HepG2 (cell line): ENCODE measurements at regions not wholly inside any gene's neighbourhood (a gene's known extent, or its start where the extent isn't known, plus 50 kb on each side); places are given as distances from the start of the nearest gene placed in this dataset.

Experiments used
- ATAC-seq: fragments of 200-7000 bp; cut with Tn5 transposase; 3 replicates; pipeline ENCODE4 v1.9.1; 2020; ENCODE audit warnings: mild to moderate bottlenecking, moderate library complexity
- BruUV-seq: library from RNA; stranded (reverse); fragments of 400-500 nt; replicated peaks from 2 replicates; lab custom pipeline; 2021; lab: Mats Ljungman, UMichigan
- CTCF ChIA-PET: fragments of 300-600 bp; formaldehyde crosslinking; extraction: SDS; loops from one replicate; lab custom pipeline; 2021; ENCODE audit warnings: low total read pairs, inconsistent platforms, low intra/inter-chr PET ratio; lab: Yijun Ruan, JAX
- POLR2A ChIA-PET: fragments of 350-600 bp; sonication (Branson Sonifier 250); formaldehyde crosslinking; loops from one replicate; lab custom pipeline; 2020; ENCODE audit warnings: antibody characterized with exemption, inconsistent platforms; lab: Yijun Ruan, JAX
- DNase-seq: peaks from one replicate; pipeline ENCODE4 v3.0.0-alpha.2; 2015; ENCODE audit warnings: low spot score
- FAIRE-seq: peaks from 3 replicates; lab custom pipeline; 2011; peaks lifted over from hg19 to GRCh38; lab: Jason Lieb, UNC
- H2AFZ ChIP-seq: one replicate; pipeline ENCODE4 v1.6.1; 2011; ENCODE audit warnings: low read length, inconsistent platforms
- H3K27ac ChIP-seq: fragments of 300-600 bp; 3 replicates; pipeline ENCODE4 v1.8.0; 2011; ENCODE audit warnings: mixed run types, mild to moderate bottlenecking, mixed read lengths, low read length, inconsistent platforms; ENCODE audit not compliant: insufficient read depth; ENCODE audit errors: extremely low read length
- H3K27me3 ChIP-seq, 2 experiments: fragments of 200-600 bp in 1 of 2; 2 replicates in 1 of 2; 3 replicates in 1 of 2; pipeline versions ENCODE4 v1.6.0 to v1.8.0; 2011; ENCODE audit warnings: low read length in 2 of 2, mild to moderate bottlenecking in 2 of 2, moderate library complexity in 2 of 2, inconsistent platforms in 1 of 2; ENCODE audit not compliant: insufficient read depth in 2 of 2, control insufficient read depth in 1 of 2
- H3K36me3 ChIP-seq, 2 experiments: fragments of 200-600 bp in 1 of 2; replicated peaks in 1 of 2; 2 replicates in 1 of 2; 3 replicates in 1 of 2; pipeline versions ENCODE4 v1.5.1 to v1.8.0; 2011; ENCODE audit warnings: low read length in 2 of 2, inconsistent platforms in 1 of 2; ENCODE audit not compliant: insufficient read depth in 2 of 2, control insufficient read depth in 1 of 2
- H3K4me1 ChIP-seq: 2 replicates; pipeline ENCODE4 v1.5.1; 2012; ENCODE audit warnings: low read length, inconsistent platforms; ENCODE audit not compliant: insufficient read depth
- H3K4me2 ChIP-seq: 2 replicates; pipeline ENCODE4 v1.6.0; 2011; ENCODE audit warnings: low read depth, low read length, inconsistent platforms
- H3K4me3 ChIP-seq, 3 experiments: fragments of 200-600 bp in 1 of 3; sonication (generic), shearing (Covaris generic) in 1 of 3; replicated peaks in 1 of 3; 2 replicates each; pipeline ENCODE4 v1.5.1; 2011 to 2016; ENCODE audit warnings: low read length in 3 of 3, inconsistent platforms in 2 of 3, low read depth in 2 of 3, mild to moderate bottlenecking in 2 of 3, control low read depth in 1 of 3, mixed read lengths in 1 of 3; ENCODE audit not compliant: insufficient read depth in 1 of 3
- H3K79me2 ChIP-seq: one replicate; pipeline ENCODE4 v1.6.1; 2011; ENCODE audit warnings: low read length, inconsistent platforms; ENCODE audit not compliant: insufficient read depth
- H3K9ac ChIP-seq: 2 replicates; pipeline ENCODE4 v1.6.0; 2011; ENCODE audit warnings: mild to moderate bottlenecking, low read depth, low read length, inconsistent platforms; ENCODE audit not compliant: insufficient read depth
- H3K9me3 ChIP-seq: 2 replicates; pipeline ENCODE4 v1.5.1; 2012; ENCODE audit warnings: mild to moderate bottlenecking, low read length
- H4K20me1 ChIP-seq: 2 replicates; pipeline ENCODE4 v1.6.0; 2011; ENCODE audit warnings: inconsistent platforms, mild to moderate bottlenecking, low read length, moderate library complexity; ENCODE audit not compliant: insufficient read depth
- RCOR2 ChIP-seq: IDR thresholded peaks from 2 replicates; pipeline ENCODE4 v1.6.1; 2016; ENCODE audit warnings: missing biosample characterization, missing genetic modification reagents
- ZGPAT ChIP-seq: IDR thresholded peaks from 2 replicates; pipeline ENCODE4 v1.6.1; 2016; ENCODE audit warnings: mild to moderate bottlenecking
- ZMYM3 ChIP-seq: sonication (generic); formaldehyde crosslinking; IDR thresholded peaks from 2 replicates; pipeline ENCODE4 v1.5.1; 2020; ENCODE audit warnings: mild to moderate bottlenecking, missing genetic modification reagents
- ZNF646 ChIP-seq: sonication (generic); formaldehyde crosslinking; IDR thresholded peaks from 2 replicates; pipeline ENCODE4 v1.9.0; 2021; ENCODE audit warnings: mild to moderate bottlenecking, missing genetic modification reagents
- ZNF773 ChIP-seq: sonication (generic); formaldehyde crosslinking; IDR thresholded peaks from 2 replicates; pipeline ENCODE4 v1.4.0; 2020; ENCODE audit warnings: missing genetic modification reagents, borderline replicate concordance
- WGBS: methylation state at CpG from one replicate; pipeline ENCODE4 v1.1.6; 2017; ENCODE audit warnings: low lambda C conversion rate; 5-methylcytosine and 5-hydroxymethylcytosine counted together
- in situ Hi-C: cut with HindIII; loops from 2 replicates; pipeline ENCODE4 v1.10.0; 2017; ENCODE audit warnings: low pct_unique_long_range_greater_than_20kb; ENCODE audit not compliant: extremely low pct_ligation_motif_present
- intact Hi-C: fragments of 100-400 bp; cut with micrococcal nuclease; formaldehyde crosslinking; loops from one replicate; pipeline ENCODE4 v1.10.0; 2022; ENCODE audit not compliant: unreplicated experiment

GRCh38 chr12:12007713-12008231 is 63.0 kb upstream of the BCL2L14 start (continued):
- TF ChIP-seq ZNF646 (no peak), ZMYM3 (CRISPR knock-in tag) (no peak), RCOR2 (no peak)

GRCh38 chr12:12008232-12008850 is 62.4 kb upstream of the BCL2L14 start:
- Histone ChIP-seq H2AFZ (no peak overlapping the region), H3K27me3 (peaks cover 4 to 28% of the 10 kb centered on the region in 2 experiments; a peak in 3 of 5 replicates), H3K4me3 (no peak overlapping the region), H3K27ac (no peak overlapping the region), H3K9ac (no peak overlapping the region), H4K20me1 (no peaks in the 10 kb centered on the region), H3K4me1 (no peaks in the 10 kb centered on the region), H3K9me3 (no peaks in the 10 kb centered on the region), H3K4me2 (no peak overlapping the region), H3K36me3 (no peaks in the 10 kb centered on the region), H3K79me2 (no peaks in the 10 kb centered on the region)
- DNase-seq, result no peak
- intact Hi-C loops (no loop called here), in situ Hi-C loops (no loop called here)
- no peak for TF ChIP-seq ZGPAT (CRISPR knock-in tag)
- no peak for TF ChIP-seq ZNF773
- ChIA-PET POLR2A (no interaction called here), CTCF (no interaction called here)
- no peak for FAIRE-seq
- no peak for ATAC-seq
- no TSS peak for BruUV-seq
- 38% methylated on average over 8 of the region's 8 CpGs for WGBS
